ENCODE measurements at regions not wholly inside any gene's neighbourhood (a gene's known extent, or its start where the extent isn't known, plus 50 kb on each side); places are given as distances from the start of the nearest gene placed in this dataset.

DNA sequence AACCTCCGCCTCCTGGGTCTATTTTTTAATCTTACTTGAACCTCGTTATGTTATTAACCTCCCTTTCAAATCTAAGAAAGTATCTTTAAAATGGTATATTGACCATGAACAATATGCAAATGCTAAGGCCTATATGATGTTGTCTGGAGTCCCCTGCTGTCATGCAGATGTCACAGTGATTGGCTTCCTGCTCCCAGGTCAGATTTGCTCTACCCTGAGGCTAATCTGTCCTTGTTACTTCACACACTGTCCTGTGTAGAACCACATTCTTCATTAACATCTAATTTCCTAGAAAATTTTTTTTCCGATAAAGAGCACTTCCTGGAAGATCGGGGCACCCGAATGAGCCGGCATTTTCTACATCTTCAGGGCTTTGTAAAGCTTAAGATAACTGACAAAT, 306.6 kb downstream of the MRPL39 start:
- DNase-seq (ENCODE audit: low spot score in 2 of 2) = no peak
- intact Hi-C loops (cut with DNase I; ENCODE audit: low total_unique reads) = no loop called here
- TF ChIP-seq POLR2A (IDR thresholded peaks at IDR 0.05) = no peak
- WGBS, 2 donors = 72 to 80% methylated on average over 6 of the region's 6 CpGs
- H3K4me3 ChIP-seq (ENCODE audit: low read depth, poor library complexity, severe bottlenecking) = no peak overlapping the region

DNA sequence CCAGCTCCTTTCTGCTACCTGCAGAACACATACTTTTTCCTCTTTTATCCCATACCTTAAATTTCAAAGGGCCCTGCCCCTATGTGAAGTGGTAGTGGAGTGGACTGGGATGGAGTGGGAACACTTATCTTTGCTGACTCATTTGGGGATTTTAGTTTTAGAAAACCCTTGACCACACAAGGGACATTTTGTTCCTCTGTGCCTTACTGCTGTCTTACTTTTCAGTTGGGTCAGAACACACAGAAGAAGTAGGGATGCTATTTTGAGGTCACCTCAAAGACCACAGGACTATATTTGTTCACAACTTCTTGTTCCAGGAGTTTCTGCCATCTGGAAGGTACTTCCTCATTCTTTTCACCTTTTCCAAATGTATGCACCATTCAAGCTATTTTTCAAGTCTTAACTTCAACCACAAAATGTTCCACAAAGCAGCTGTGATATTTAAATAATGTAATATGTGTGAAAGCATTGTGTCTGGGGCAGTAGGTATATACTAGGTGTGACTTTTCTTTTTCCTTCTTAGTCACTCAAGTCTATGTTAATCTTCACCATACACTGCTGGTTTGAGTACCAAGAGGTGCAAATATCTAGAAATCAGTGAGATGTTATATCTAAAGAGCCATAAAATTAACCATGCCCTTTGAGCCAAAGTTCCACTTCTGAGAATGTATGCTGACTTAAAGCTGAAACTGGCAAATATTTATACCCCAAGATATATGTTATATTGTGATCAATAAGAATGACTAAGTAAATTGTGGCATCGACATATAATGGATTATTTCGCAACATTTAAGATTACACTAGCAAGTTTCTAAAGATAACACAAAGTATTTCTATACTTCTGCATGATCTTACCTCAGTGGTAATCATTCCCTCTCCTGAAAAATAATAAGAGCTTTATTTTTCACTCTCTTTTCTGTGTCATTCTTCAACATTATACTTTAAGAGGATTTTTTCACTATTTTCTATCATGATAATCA, 308.5 kb downstream of the MRPL39 start:
- intact Hi-C loops (cut with DNase I; ENCODE audit: low total_unique reads) = no loop called here
- 87 to 88% methylated on average over 2 of the region's 2 CpGs for WGBS, 2 donors
- DNase-seq (ENCODE audit: low spot score in 2 of 2) = no peak
- TF ChIP-seq, protein P1, sequence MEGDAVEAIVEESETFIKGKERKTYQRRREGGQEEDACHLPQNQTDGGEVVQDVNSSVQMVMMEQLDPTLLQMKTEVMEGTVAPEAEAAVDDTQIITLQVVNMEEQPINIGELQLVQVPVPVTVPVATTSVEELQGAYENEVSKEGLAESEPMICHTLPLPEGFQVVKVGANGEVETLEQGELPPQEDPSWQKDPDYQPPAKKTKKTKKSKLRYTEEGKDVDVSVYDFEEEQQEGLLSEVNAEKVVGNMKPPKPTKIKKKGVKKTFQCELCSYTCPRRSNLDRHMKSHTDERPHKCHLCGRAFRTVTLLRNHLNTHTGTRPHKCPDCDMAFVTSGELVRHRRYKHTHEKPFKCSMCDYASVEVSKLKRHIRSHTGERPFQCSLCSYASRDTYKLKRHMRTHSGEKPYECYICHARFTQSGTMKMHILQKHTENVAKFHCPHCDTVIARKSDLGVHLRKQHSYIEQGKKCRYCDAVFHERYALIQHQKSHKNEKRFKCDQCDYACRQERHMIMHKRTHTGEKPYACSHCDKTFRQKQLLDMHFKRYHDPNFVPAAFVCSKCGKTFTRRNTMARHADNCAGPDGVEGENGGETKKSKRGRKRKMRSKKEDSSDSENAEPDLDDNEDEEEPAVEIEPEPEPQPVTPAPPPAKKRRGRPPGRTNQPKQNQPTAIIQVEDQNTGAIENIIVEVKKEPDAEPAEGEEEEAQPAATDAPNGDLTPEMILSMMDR (IDR thresholded peaks at IDR 0.05) = no peak
- no peak for TF ChIP-seq POLR2A (IDR thresholded peaks at IDR 0.05)
- H3K4me3 ChIP-seq (ENCODE audit: low read depth, poor library complexity, severe bottlenecking) = no peak overlapping the region

- H3K4me3 ChIP-seq (ENCODE audit: low read depth, poor library complexity, severe bottlenecking) = no peak overlapping the region
- TF ChIP-seq, protein P1 (IDR thresholded peaks at IDR 0.05) = no peak
- TF ChIP-seq POLR2A (IDR thresholded peaks at IDR 0.05) = no peak
- WGBS, 2 donors = 73 to 87% methylated on average over 1 of the region's 1 CpG
- intact Hi-C loops (cut with DNase I; ENCODE audit: low total_unique reads) = no loop called here
- no peak for DNase-seq (ENCODE audit: low spot score in 2 of 2)
Observed at GRCh38 chr21:25297117-25297516, 310.2 kb downstream of the MRPL39 start.

DNA sequence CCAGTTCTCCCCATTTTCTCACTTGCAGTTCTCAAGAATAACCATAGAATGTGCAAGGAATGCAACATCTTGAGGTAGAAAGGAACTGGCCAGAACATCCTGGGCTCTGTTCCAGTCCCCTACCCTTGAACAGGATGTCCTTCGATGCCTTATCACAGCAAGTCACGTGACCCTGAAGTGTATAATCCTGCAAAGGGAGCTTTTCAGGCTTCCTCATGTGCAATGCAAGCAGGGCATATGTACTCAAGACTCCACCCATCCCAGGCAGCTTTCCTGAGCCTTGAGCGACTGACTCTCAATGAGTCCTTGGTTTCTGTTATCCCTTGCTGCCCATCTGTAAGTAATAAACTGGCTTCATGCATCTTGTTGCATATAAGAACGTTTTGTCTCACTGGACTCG, 311.0 kb downstream of the MRPL39 start:
- no peak overlapping the region for H3K4me3 ChIP-seq (ENCODE audit: low read depth, poor library complexity, severe bottlenecking)
- WGBS, 2 donors = 55 to 72% methylated on average over 5 of the region's 5 CpGs
- DNase-seq (ENCODE audit: low spot score in 2 of 2) = no peak
- intact Hi-C loops (cut with DNase I; ENCODE audit: low total_unique reads) = no loop called here
- TF ChIP-seq POLR2A (IDR thresholded peaks at IDR 0.05) = no peak
- TF ChIP-seq, protein P1 (IDR thresholded peaks at IDR 0.05) = no peak

DNA sequence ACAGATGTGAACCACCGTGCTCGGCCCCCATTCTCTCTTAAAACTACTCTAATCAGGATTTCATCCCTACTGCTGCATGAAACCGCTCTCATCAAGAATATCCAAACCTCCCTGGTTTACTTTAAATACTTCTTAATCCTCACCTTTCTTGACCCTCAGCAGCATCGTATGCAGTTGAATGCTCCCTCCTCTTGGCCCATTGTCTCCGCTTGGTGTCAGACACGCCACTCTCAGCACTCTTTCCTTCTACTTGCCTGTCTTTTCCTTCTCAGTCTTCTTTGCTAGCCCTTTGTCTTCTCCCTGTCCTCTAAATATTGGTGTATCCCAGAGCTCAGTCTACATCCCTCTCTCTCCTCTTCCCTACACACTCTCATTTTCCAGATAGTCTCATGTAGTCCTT, 314.9 kb downstream of the MRPL39 start:
- no peak overlapping the region for H3K4me3 ChIP-seq (ENCODE audit: low read depth, poor library complexity, severe bottlenecking)
- intact Hi-C loops (cut with DNase I; ENCODE audit: low total_unique reads) = no loop called here
- TF ChIP-seq, protein P1 (IDR thresholded peaks at IDR 0.05) = no peak
- TF ChIP-seq POLR2A (IDR thresholded peaks at IDR 0.05) = no peak
- 87 to 89% methylated on average over 6 of the region's 6 CpGs for WGBS, 2 donors
- no peak for DNase-seq (ENCODE audit: low spot score in 2 of 2)

DNA sequence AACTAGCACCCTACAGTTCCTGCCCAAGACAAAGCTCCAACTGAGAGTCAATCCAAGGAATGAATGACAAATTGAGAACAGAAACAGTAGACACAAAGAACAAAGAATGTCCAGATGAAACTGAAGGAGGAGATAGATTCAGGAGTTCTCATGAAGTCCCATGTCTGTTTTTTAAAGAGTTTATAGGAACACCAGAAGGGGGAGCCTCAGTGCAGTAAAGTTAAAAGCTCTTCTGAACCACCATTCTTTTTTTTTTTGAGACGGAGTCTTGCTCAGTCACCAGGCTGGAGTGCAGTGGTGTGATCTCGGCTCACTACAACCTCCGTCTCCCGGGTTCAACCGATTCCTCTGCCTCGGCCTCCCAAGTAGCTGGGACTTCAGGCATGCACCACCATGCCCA, 323.6 kb downstream of the MRPL39 start:
- WGBS, 2 donors = 70 to 76% methylated on average over 6 of the region's 6 CpGs
- DNase-seq (ENCODE audit: low spot score in 2 of 2) = no peak
- intact Hi-C loops (cut with DNase I; ENCODE audit: low total_unique reads) = no loop called here
- TF ChIP-seq POLR2A (IDR thresholded peaks at IDR 0.05) = no peak
- TF ChIP-seq, protein P1 (IDR thresholded peaks at IDR 0.05) = no peak
- H3K4me3 ChIP-seq (ENCODE audit: low read depth, poor library complexity, severe bottlenecking) = no peak overlapping the region

All from lower leg skin (tissue), 4 donors.